ENCODE measurements at regions not wholly inside any gene's neighbourhood (a gene's known extent, or its start where the extent isn't known, plus 50 kb on each side); places are given as distances from the start of the nearest gene placed in this dataset.

GRCh38 chr5:2387250-2387633, 364.2 kb downstream of the IRX2 start:
- TF ChIP-seq CTCF (IDR thresholded peaks at IDR 0.05) (no peak), POLR2A (IDR thresholded peaks at IDR 0.05) (no peak)

Data from lower leg skin (tissue), 3 donors.